GM19397 (cell line): ENCODE measurements at regions not wholly inside any gene's neighbourhood (a gene's known extent, or its start where the extent isn't known, plus 50 kb on each side); places are given as distances from the start of the nearest gene placed in this dataset.

Experiments used
- ATAC-seq: cut with Tn5 transposase; IDR thresholded peaks from one replicate; pipeline ENCODE4 v1.9.1; 2021; ENCODE audit warnings: mild to moderate bottlenecking, moderate library complexity; ENCODE audit not compliant: unreplicated experiment

GRCh38 chr10:107915215-107915610, 750.7 kb upstream of the SORCS1 start:
- no peak for ATAC-seq

- ATAC-seq: no peak
Measured at GRCh38 chr10:107914450-107915214, 750.1 kb upstream of the SORCS1 start.

GRCh38 chr10:107913317-107914294, 749.1 kb upstream of the SORCS1 start:
- no peak for ATAC-seq

GRCh38 chr10:107901076-107901475, 736.6 kb upstream of the SORCS1 start:
- ATAC-seq: no peak

- no peak for ATAC-seq
Measured at GRCh38 chr10:107900131-107900530, 735.6 kb upstream of the SORCS1 start.

- no peak for ATAC-seq
Measured at GRCh38 chr10:107899502-107900062, 735.1 kb upstream of the SORCS1 start.

GRCh38 chr10:107899075-107899474, 734.6 kb upstream of the SORCS1 start:
- ATAC-seq: no peak

GRCh38 chr10:107898392-107898791, 733.9 kb upstream of the SORCS1 start:
- ATAC-seq: no peak

- no peak for ATAC-seq
Measured at GRCh38 chr10:107894516-107894915, 730.0 kb upstream of the SORCS1 start.

- ATAC-seq: no peak
Measured at GRCh38 chr10:107889105-107889504, 724.6 kb upstream of the SORCS1 start.

GRCh38 chr10:107880185-107880584, 715.7 kb upstream of the SORCS1 start:
- ATAC-seq: no peak

- ATAC-seq: no peak
Measured at GRCh38 chr10:107873007-107873406, 708.5 kb upstream of the SORCS1 start.

GRCh38 chr10:107865691-107866090, 701.2 kb upstream of the SORCS1 start:
- no peak for ATAC-seq

GRCh38 chr10:107859065-107859464, 694.6 kb upstream of the SORCS1 start:
- no peak for ATAC-seq

GRCh38 chr10:107856047-107856315, 691.5 kb upstream of the SORCS1 start:
- no peak for ATAC-seq

GRCh38 chr10:107855301-107856046, 691.0 kb upstream of the SORCS1 start:
- no peak for ATAC-seq

GRCh38 chr10:107848726-107849360, 684.3 kb upstream of the SORCS1 start:
- no peak for ATAC-seq

- peak; percentile 71 for ATAC-seq
Measured at GRCh38 chr10:107847620-107848019, 683.1 kb upstream of the SORCS1 start.

- no peak for ATAC-seq
Measured at GRCh38 chr10:107834706-107835105, 670.2 kb upstream of the SORCS1 start.

GRCh38 chr10:107831772-107832171, 667.3 kb upstream of the SORCS1 start:
- no peak for ATAC-seq

- ATAC-seq: no peak
Measured at GRCh38 chr10:107829161-107829560, 664.7 kb upstream of the SORCS1 start.
